Neural cell (in vitro differentiated cells): ENCODE measurements at regions not wholly inside any gene's neighbourhood (a gene's known extent, or its start where the extent isn't known, plus 50 kb on each side); places are given as distances from the start of the nearest gene placed in this dataset.

Source experiments
- H2AFZ ChIP-seq: fragments of 200-600, 300-800 bp; sonication (generic), shearing (Covaris generic); 2 replicates; pipeline ENCODE4 v1.6.0; 2014; ENCODE audit warnings: low read depth, mild to moderate bottlenecking, antibody characterized with exemption, low read length, moderate library complexity
- H3F3A ChIP-seq: fragments of 200-600 bp; shearing (Covaris generic); 2 replicates; pipeline ENCODE4 v1.6.1; 2016; ENCODE audit warnings: mild to moderate bottlenecking, moderate library complexity, mixed read lengths, antibody characterized with exemption, low read length; ENCODE audit not compliant: insufficient read depth, poor library complexity, severe bottlenecking
- H3K27ac ChIP-seq: fragments of 200-600, 300-800 bp; sonication (generic), shearing (Covaris generic); 2 replicates; pipeline ENCODE4 v1.5.1; 2014; ENCODE audit warnings: mild to moderate bottlenecking, low read length, moderate library complexity
- H3K27me3 ChIP-seq: fragments of 300-800, 200-600 bp; sonication (generic), shearing (Covaris generic); 2 replicates; pipeline ENCODE4 v1.6.0; 2014; ENCODE audit warnings: mild to moderate bottlenecking, low read depth, low read length, moderate library complexity; ENCODE audit not compliant: insufficient read depth
- H3K36me3 ChIP-seq: fragments of 300-800, 200-600 bp; sonication (generic), shearing (Covaris generic); 2 replicates; pipeline ENCODE4 v1.5.1; 2014; ENCODE audit warnings: mild to moderate bottlenecking, antibody characterized with exemption, low read length, moderate library complexity; ENCODE audit not compliant: insufficient read depth
- H3K4me2 ChIP-seq: fragments of 300-800, 200-600 bp; sonication (generic), shearing (Covaris generic); 2 replicates; pipeline ENCODE4 v1.6.0; 2014; ENCODE audit warnings: mild to moderate bottlenecking, low read length
- H3K4me3 ChIP-seq: fragments of 300-800, 200-600 bp; sonication (generic), shearing (Covaris generic); 2 replicates; pipeline ENCODE4 v1.5.1; 2014; ENCODE audit warnings: mild to moderate bottlenecking, low read length, moderate library complexity
- H3K79me2 ChIP-seq: fragments of 200-600 bp; shearing (Covaris generic); replicated peaks from 2 replicates; pipeline ENCODE4 v1.6.0; 2014; ENCODE audit warnings: mild to moderate bottlenecking, low read length, moderate library complexity; ENCODE audit not compliant: insufficient read depth
- H3K9ac ChIP-seq: fragments of 300-800, 200-600 bp; sonication (generic), shearing (Covaris generic); 2 replicates; pipeline ENCODE4 v1.6.1; 2016; ENCODE audit warnings: mild to moderate bottlenecking, low read length, mixed read lengths
- H3K9me2 ChIP-seq: fragments of 200-600 bp; shearing (Covaris generic); 2 replicates; pipeline ENCODE4 v1.6.1; 2016; ENCODE audit warnings: mild to moderate bottlenecking, low read length, mixed read lengths; ENCODE audit not compliant: insufficient read depth
- H3K9me3 ChIP-seq: fragments of 200-600, 300-800 bp; sonication (generic), shearing (Covaris generic); 2 replicates; pipeline ENCODE4 v1.6.1; 2016; ENCODE audit warnings: mild to moderate bottlenecking, mixed run types, low read length, moderate library complexity, mixed read lengths
- H4K20me1 ChIP-seq: fragments of 200-600 bp; shearing (Covaris generic); 2 replicates; pipeline ENCODE4 v1.6.1; 2016; ENCODE audit warnings: mild to moderate bottlenecking, mixed run types; ENCODE audit not compliant: insufficient read depth
- CTCF ChIP-seq: fragments of 450-650 bp; IDR thresholded peaks from 2 replicates; pipeline ENCODE4 v1.5.1; 2014; ENCODE audit warnings: antibody characterized with exemption, mild to moderate bottlenecking, moderate library complexity; ENCODE audit not compliant: poor library complexity, severe bottlenecking
- EP300 ChIP-seq: fragments of 450-650 bp; conservative IDR thresholded peaks from 2 replicates; pipeline ENCODE4 v1.6.1; 2014; ENCODE audit warnings: antibody characterized with exemption, mild to moderate bottlenecking, moderate library complexity; ENCODE audit not compliant: poor library complexity, severe bottlenecking
- EZH2 ChIP-seq: fragments of 200-600, 300-800 bp; shearing (Covaris generic), sonication (generic); IDR thresholded peaks from 2 replicates; pipeline ENCODE4 v1.6.1; 2014; ENCODE audit warnings: antibody characterized with exemption, low read length, borderline replicate concordance, mild to moderate bottlenecking; ENCODE audit not compliant: insufficient read depth, poor library complexity, severe bottlenecking
- MXI1 ChIP-seq: fragments of 450-650 bp; conservative IDR thresholded peaks from 2 replicates; pipeline ENCODE4 v1.6.1; 2014; ENCODE audit warnings: antibody characterized with exemption, mild to moderate bottlenecking; ENCODE audit not compliant: poor library complexity, severe bottlenecking
- POLR2AphosphoS5 ChIP-seq: IDR thresholded peaks from 2 replicates; pipeline ENCODE4 v1.6.1; 2012
- RAD21 ChIP-seq: fragments of 450-650 bp; conservative IDR thresholded peaks from 2 replicates; pipeline ENCODE4 v1.6.1; 2014; ENCODE audit warnings: antibody characterized with exemption, mild to moderate bottlenecking, moderate library complexity
- SMC3 ChIP-seq: fragments of 450-650 bp; conservative IDR thresholded peaks from 2 replicates; pipeline ENCODE4 v1.6.1; 2014; ENCODE audit warnings: antibody characterized with exemption, mild to moderate bottlenecking, moderate library complexity; ENCODE audit not compliant: poor library complexity
- TAF1 ChIP-seq: IDR thresholded peaks from 2 replicates; pipeline ENCODE4 v1.6.1; 2012; ENCODE audit warnings: low read depth
- TF ChIP-seq, protein P1 (sequence below): IDR thresholded peaks from 2 replicates; pipeline ENCODE4 v1.6.1; 2012; ENCODE audit warnings: borderline replicate concordance

DNA sequence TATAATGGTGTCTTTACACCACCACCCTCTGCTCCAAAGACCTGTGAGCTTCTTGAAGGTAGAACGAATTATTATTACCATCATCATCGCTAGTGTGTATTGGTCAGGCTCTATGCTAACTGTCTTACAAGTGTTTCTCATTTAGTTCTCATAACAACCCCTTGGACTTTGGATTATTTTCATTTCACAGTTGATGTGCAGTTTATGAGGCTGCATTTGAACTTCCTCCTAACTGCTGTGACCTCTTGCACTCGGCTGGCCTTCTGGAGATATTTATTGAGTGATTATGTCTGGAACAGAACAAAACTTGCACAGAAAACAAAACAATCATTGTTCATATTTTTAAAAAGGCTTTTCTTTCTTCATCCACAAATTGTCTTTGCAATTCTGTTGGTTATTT lies 306.3 kb upstream of the SGCD start:
- H3F3A ChIP-seq = no peaks in the 10 kb centered on the region
- no peaks in the 10 kb centered on the region for H3K9me3 ChIP-seq
- H3K36me3 ChIP-seq = no peaks in the 10 kb centered on the region
- no peak overlapping the region for H3K4me2 ChIP-seq
- no peak overlapping the region for H3K9ac ChIP-seq
- H3K79me2 ChIP-seq = no peaks in the 10 kb centered on the region
- H2AFZ ChIP-seq = no peak overlapping the region
- H3K9me2 ChIP-seq = no peaks in the 10 kb centered on the region
- H4K20me1 ChIP-seq = no peaks in the 10 kb centered on the region
- no peak for TF ChIP-seq MXI1
- TF ChIP-seq RAD21 = no peak
- TF ChIP-seq EP300 = no peak
- TF ChIP-seq CTCF = no peak
- no peak for TF ChIP-seq EZH2
- TF ChIP-seq POLR2AphosphoS5 = no peak
- TF ChIP-seq TAF1 = no peak
- TF ChIP-seq, protein P1, sequence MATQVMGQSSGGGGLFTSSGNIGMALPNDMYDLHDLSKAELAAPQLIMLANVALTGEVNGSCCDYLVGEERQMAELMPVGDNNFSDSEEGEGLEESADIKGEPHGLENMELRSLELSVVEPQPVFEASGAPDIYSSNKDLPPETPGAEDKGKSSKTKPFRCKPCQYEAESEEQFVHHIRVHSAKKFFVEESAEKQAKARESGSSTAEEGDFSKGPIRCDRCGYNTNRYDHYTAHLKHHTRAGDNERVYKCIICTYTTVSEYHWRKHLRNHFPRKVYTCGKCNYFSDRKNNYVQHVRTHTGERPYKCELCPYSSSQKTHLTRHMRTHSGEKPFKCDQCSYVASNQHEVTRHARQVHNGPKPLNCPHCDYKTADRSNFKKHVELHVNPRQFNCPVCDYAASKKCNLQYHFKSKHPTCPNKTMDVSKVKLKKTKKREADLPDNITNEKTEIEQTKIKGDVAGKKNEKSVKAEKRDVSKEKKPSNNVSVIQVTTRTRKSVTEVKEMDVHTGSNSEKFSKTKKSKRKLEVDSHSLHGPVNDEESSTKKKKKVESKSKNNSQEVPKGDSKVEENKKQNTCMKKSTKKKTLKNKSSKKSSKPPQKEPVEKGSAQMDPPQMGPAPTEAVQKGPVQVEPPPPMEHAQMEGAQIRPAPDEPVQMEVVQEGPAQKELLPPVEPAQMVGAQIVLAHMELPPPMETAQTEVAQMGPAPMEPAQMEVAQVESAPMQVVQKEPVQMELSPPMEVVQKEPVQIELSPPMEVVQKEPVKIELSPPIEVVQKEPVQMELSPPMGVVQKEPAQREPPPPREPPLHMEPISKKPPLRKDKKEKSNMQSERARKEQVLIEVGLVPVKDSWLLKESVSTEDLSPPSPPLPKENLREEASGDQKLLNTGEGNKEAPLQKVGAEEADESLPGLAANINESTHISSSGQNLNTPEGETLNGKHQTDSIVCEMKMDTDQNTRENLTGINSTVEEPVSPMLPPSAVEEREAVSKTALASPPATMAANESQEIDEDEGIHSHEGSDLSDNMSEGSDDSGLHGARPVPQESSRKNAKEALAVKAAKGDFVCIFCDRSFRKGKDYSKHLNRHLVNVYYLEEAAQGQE = no peak
- TF ChIP-seq SMC3 = no peak
- no peaks in the 10 kb centered on the region for H3K27me3 ChIP-seq
- H3K4me3 ChIP-seq = no peak overlapping the region
- H3K27ac ChIP-seq = no peak overlapping the region

GRCh38 chr5:156021866-156022265 lies 305.1 kb upstream of the SGCD start:
- TF ChIP-seq RAD21 (no peak), EZH2 (no peak), SMC3 (no peak), MXI1 (no peak), POLR2AphosphoS5 (no peak), EP300 (no peak), TAF1 (no peak), CTCF (no peak)
- TF ChIP-seq, protein P1 = no peak
- Histone ChIP-seq H3F3A (no peaks in the 10 kb centered on the region), H4K20me1 (no peaks in the 10 kb centered on the region)

More at GRCh38 chr5:156021866-156022265, 305.1 kb upstream of the SGCD start:
- H3K27ac ChIP-seq = no peak overlapping the region
- no peaks in the 10 kb centered on the region for H3K9me2 ChIP-seq
- no peak overlapping the region for H3K4me3 ChIP-seq
- no peaks in the 10 kb centered on the region for H3K27me3 ChIP-seq
- H2AFZ ChIP-seq = no peak overlapping the region
- no peak overlapping the region for H3K9ac ChIP-seq
- no peaks in the 10 kb centered on the region for H3K36me3 ChIP-seq
- no peaks in the 10 kb centered on the region for H3K79me2 ChIP-seq
- no peaks in the 10 kb centered on the region for H3K9me3 ChIP-seq
- H3K4me2 ChIP-seq = no peak overlapping the region
